Vagina (tissue), 2 donors: ENCODE measurements at regions not wholly inside any gene's neighbourhood (a gene's known extent, or its start where the extent isn't known, plus 50 kb on each side); places are given as distances from the start of the nearest gene placed in this dataset.

Source experiments
- CTCF ChIP-seq, 3 experiments: fragments of 450-650 bp in 2 of 3; fragments of 200-600 bp in 1 of 3; sonication (generic) in 1 of 3; IDR thresholded peaks; one replicate each; pipeline ENCODE4 v1.5.1; 2017 to 2019; ENCODE audit warnings: antibody characterized with exemption in 3 of 3, mild to moderate bottlenecking in 2 of 3, moderate library complexity in 2 of 3
- POLR2A ChIP-seq, 2 donors: fragments of 450-650 bp; IDR thresholded peaks; one replicate each; pipeline ENCODE4 v1.6.1; 2017; ENCODE audit warnings: antibody characterized with exemption in 2 of 2, mild to moderate bottlenecking in 2 of 2, moderate library complexity in 2 of 2

- TF ChIP-seq POLR2A (IDR thresholded peaks at IDR 0.05) (no peak), CTCF (IDR thresholded peaks at IDR 0.05) (no peak)
These were observed 212.7 kb upstream of the BCOR start for GRCh38 chrX:40310447-40310846.
